ENCODE measurements at regions not wholly inside any gene's neighbourhood (a gene's known extent, or its start where the extent isn't known, plus 50 kb on each side); places are given as distances from the start of the nearest gene placed in this dataset.

DNA sequence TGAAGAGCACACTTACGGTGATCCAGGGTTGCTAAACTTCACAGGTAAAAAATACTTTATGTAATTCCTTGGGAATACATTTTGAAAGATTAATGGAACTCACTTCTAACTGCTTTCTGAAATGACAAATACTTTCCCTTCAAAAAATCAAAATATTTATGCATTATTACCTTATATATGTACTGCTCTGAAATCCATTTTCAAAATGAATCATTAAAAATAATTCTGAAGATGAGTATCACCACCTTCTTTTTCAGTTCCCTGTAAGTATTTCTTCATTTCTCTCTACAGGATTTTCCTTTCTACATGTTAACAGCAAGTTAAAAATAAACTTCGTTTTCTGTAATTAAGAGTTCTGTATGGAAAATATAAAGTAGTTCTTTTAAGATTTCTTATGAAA is 428.6 kb downstream of the TMA16 start:
- H3K9me3 ChIP-seq, result no peaks in the 10 kb centered on the region
- H3K4me3 ChIP-seq, result no peak overlapping the region
- H3K27ac ChIP-seq, result no peak overlapping the region
- H3K4me1 ChIP-seq, result no peaks in the 10 kb centered on the region
- H3K9ac ChIP-seq, result no peak overlapping the region
- TF ChIP-seq Cebpa-rat (IDR thresholded peaks at IDR 0.05), result no peak
- no peaks in the 10 kb centered on the region for H3K27me3 ChIP-seq
- H3K4me2 ChIP-seq, result no peak overlapping the region
- H3K36me3 ChIP-seq, result no peaks in the 10 kb centered on the region
- no peaks in the 10 kb centered on the region for H4K20me1 ChIP-seq

DNA sequence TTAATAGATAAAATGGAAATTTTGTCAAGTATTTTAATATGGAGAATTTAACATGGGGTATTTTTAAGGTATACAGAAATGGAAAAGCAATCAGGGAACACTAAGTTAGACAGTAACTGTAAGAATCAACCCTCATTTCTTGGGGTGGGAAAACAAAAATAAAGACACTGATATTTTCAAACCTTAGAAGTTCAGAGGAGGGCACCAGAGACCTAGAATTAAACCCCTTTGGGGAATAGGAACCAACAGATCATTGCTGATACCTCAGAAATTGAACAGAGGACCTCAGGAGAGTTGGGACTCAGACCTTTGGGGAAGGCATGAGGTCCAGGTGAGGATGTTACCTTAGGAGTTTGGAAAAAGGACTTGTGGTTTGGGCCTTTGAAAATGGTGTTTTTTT is 435.6 kb downstream of the TMA16 start:
- TF ChIP-seq Cebpa-rat (IDR thresholded peaks at IDR 0.05), result no peak
- Histone ChIP-seq H3K27me3 (no peaks in the 10 kb centered on the region), H3K4me2 (no peak overlapping the region), H3K9me3 (no peaks in the 10 kb centered on the region), H4K20me1 (no peaks in the 10 kb centered on the region), H3K9ac (no peak overlapping the region), H3K36me3 (no peaks in the 10 kb centered on the region), H3K27ac (no peak overlapping the region), H3K4me3 (no peak overlapping the region), H3K4me1 (no peaks in the 10 kb centered on the region)

DNA sequence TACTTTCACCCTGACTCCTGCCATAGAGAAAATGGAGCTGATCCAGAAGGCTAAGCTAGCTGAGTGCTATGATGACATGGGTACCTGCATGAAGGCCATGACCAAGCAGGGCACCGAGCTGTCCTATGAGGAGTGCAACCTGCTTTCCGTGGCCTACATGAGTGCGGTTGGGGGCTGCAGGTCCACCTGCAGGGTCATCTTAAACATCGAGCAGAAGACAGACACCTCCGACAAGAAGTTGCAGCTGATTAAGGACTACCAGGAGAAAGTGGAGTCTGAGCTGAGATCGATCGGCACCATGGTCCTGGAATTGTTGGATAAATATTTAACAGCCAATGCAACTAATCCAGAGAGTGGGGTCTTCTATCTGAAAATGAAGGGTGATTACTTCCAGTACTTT is 438.0 kb downstream of the TMA16 start:
- Histone ChIP-seq H3K9ac (no peak overlapping the region), H3K27ac (no peak overlapping the region), H3K36me3 (no peaks in the 10 kb centered on the region), H3K9me3 (no peaks in the 10 kb centered on the region), H4K20me1 (no peaks in the 10 kb centered on the region), H3K4me3 (no peak overlapping the region), H3K27me3 (no peaks in the 10 kb centered on the region), H3K4me1 (no peaks in the 10 kb centered on the region), H3K4me2 (no peak overlapping the region)
- no peak for TF ChIP-seq Cebpa-rat (IDR thresholded peaks at IDR 0.05)

DNA sequence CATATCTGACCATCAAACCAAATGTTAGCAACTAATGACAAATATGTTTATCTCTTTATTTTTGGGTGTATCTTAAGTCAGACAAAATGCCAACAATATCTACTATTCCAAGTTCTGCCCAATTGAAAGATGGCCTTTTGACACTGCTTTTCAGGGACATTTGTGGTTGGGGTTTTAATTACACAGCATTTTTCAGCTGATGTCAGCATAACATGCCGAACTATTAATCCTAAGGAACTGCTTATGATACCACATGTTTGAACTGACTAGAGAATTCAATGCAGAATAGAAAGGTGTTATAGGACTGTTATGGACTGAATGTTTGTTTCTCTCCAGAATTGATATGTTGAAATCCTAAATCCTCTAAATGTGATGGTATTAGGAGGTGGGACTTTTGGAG is 445.1 kb downstream of the TMA16 start:
- TF ChIP-seq Cebpa-rat (IDR thresholded peaks at IDR 0.05), result no peak
- Histone ChIP-seq H3K4me3 (no peak overlapping the region), H3K9ac (no peak overlapping the region), H4K20me1 (no peaks in the 10 kb centered on the region), H3K27me3 (no peaks in the 10 kb centered on the region), H3K4me1 (no peaks in the 10 kb centered on the region), H3K27ac (no peak overlapping the region), H3K36me3 (no peaks in the 10 kb centered on the region), H3K4me2 (no peak overlapping the region), H3K9me3 (no peaks in the 10 kb centered on the region; the same call in 1 of the 2 replicates)

DNA sequence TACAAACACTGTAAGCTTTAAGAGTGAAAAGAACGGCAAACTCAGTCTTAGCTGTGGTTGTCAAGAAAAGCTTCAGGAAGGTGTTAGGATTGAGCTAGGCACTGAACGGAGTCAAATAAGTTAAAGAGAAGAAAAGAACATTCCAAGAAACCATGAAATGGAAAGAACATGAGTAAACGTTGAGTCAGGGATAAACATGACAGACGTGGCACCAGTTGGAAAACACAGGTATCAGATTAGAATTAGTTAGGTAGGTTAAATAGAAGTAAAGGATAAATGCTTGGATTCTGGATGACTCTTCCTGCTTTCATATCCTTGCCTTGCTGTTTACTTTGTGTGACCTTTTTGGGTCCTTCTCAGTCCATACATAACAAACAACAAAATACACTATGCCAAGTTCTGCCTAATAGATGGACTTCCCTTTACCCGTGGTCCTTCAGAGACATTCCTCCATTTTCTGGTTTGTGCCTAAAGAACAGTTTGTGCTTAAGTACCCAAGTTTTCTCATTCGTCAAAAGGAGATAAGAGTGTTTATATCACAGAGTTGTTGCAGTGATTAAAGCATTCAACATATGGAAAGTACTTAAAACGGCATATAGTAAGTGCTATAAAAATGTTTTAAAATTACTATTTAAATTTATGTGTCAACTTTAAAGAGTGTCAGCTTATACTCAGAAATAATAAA is 446.9 kb downstream of the TMA16 start:
- H3K9ac ChIP-seq, result no peak overlapping the region
- no peak overlapping the region for H3K27ac ChIP-seq
- no peak overlapping the region for H3K4me2 ChIP-seq
- no peaks in the 10 kb centered on the region; the same call in 1 of the 2 replicates for H3K9me3 ChIP-seq
- TF ChIP-seq Cebpa-rat (IDR thresholded peaks at IDR 0.05), result no peak
- H3K36me3 ChIP-seq, result no peaks in the 10 kb centered on the region
- no peaks in the 10 kb centered on the region for H3K4me1 ChIP-seq
- no peaks in the 10 kb centered on the region for H3K27me3 ChIP-seq
- no peak overlapping the region for H3K4me3 ChIP-seq
- no peaks in the 10 kb centered on the region for H4K20me1 ChIP-seq

DNA sequence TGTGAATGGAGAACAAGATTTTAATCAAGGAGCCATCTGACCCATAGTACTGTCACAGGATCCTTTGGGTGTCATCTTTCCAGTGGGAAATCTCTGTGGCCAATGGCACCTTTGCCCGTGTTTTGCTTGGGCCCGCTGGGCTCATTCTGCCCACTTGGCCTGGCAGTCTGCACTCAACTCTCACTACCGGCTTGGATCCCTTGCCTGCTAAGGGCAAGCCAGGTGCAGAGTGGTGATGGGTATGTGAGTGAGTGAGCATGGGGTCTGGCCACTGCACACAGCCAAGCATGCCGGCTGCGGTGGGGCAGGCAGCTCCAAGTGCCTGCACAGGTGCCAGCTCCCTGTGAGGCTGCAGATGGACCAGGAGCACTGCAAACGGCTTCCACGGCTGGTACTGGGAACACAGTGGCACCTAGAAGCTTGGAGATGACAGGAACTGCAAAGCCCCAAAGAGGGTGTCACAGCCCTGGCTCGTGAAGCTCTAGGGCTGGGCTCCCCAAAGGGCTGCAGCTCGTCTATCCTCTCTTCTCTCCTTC is 454.5 kb downstream of the TMA16 start:
- no peak for TF ChIP-seq Cebpa-rat (IDR thresholded peaks at IDR 0.05)
- peaks cover 9% of the 10 kb centered on the region for H3K9me3 ChIP-seq
- H3K27me3 ChIP-seq, result no peaks in the 10 kb centered on the region
- no peak overlapping the region for H3K4me3 ChIP-seq
- H3K36me3 ChIP-seq, result no peaks in the 10 kb centered on the region
- no peak overlapping the region for H3K27ac ChIP-seq
- no peak overlapping the region for H3K9ac ChIP-seq
- no peak overlapping the region for H3K4me2 ChIP-seq
- H4K20me1 ChIP-seq, result no peaks in the 10 kb centered on the region
- no peaks in the 10 kb centered on the region for H3K4me1 ChIP-seq

DNA sequence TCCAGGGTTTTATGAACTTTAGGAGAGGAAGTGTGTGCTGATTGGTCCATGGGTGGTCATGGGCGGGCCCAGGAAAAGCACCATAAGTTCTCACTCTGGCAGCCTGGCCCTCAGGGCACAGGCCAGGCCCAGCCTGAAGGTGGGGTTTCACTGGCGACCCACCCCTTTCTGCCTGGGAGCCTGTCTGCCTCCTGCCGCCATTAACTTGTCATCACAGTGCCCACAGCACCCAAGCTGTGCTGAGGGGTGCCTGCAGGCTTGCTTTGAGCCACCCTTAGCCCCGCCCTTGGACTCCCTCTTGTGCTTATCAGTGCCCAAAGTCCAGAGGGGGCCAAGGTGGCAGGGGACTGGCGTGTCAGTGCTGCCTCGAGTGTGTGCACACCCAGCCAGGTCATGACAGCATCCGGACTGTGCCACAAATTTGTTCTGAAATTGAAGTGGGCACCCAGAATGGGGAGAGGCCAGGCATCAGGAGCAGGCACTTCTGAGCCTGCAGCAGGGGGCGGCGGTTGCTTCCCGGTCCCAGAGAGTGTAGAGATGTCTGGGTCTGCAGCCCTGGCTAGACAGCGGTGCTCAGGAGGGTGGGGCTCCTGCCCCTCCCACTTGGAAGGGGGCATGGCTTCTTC is 455.6 kb downstream of the TMA16 start:
- TF ChIP-seq Cebpa-rat (IDR thresholded peaks at IDR 0.05), result no peak
- Histone ChIP-seq H3K4me3 (no peak overlapping the region), H3K4me2 (no peak overlapping the region), H3K27me3 (no peaks in the 10 kb centered on the region), H3K36me3 (no peaks in the 10 kb centered on the region), H3K27ac (no peak overlapping the region), H4K20me1 (no peaks in the 10 kb centered on the region), H3K4me1 (no peaks in the 10 kb centered on the region), H3K9me3 (peaks cover 9% of the 10 kb centered on the region), H3K9ac (no peak overlapping the region)

DNA sequence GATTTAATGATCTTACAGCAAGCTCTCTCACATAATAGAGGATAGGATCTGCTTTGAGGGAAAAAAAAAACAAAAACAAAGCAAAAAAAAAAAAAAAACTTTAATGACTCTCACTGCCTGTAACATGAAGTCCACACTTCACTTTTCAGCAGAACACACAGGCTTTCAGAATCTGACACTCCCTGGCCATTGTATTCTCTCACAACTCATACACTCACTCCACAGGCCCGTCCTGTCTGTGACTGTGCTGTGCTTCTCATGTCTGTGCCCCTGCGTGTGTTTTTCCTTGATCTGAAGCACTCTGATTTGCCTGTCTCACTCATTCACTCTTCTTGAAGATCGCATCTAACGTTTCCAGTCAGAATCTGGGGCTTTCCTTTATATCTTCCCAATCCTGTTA is 460.8 kb downstream of the TMA16 start:
- no peak for TF ChIP-seq Cebpa-rat (IDR thresholded peaks at IDR 0.05)
- Histone ChIP-seq H3K27ac (no peak overlapping the region), H3K4me1 (no peaks in the 10 kb centered on the region), H3K36me3 (no peaks in the 10 kb centered on the region), H3K9ac (no peak overlapping the region), H3K4me3 (no peak overlapping the region), H3K9me3 (peaks cover 2% of the 10 kb centered on the region; the same call in 1 of the 2 replicates), H3K4me2 (no peak overlapping the region), H4K20me1 (no peaks in the 10 kb centered on the region), H3K27me3 (no peaks in the 10 kb centered on the region)

DNA sequence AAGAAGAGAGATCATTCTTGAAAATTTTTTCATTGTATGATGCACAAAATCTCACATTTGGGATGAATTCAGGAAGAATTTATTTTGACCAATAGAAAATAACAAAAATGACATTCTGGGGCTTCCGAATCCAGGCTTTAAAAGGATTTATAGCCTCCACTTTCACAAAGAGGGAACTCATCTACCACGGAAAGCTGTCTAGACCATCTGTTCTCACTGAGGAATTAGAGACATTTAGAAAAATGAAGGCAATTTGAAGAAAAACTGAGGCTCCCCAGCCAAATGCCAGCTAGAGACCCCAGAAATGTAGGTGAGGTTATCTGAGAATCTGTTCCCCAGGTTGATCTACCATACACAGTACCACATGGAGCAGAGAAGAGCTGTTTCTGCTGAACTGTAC is 464.3 kb downstream of the TMA16 start:
- Histone ChIP-seq H3K4me2 (no peak overlapping the region), H3K4me1 (no peaks in the 10 kb centered on the region), H3K36me3 (no peaks in the 10 kb centered on the region), H3K9me3 (no peaks in the 10 kb centered on the region), H3K4me3 (no peak overlapping the region), H3K27me3 (no peaks in the 10 kb centered on the region), H3K27ac (no peak overlapping the region), H4K20me1 (no peaks in the 10 kb centered on the region), H3K9ac (no peak overlapping the region)
- no peak for TF ChIP-seq Cebpa-rat (IDR thresholded peaks at IDR 0.05)

DNA sequence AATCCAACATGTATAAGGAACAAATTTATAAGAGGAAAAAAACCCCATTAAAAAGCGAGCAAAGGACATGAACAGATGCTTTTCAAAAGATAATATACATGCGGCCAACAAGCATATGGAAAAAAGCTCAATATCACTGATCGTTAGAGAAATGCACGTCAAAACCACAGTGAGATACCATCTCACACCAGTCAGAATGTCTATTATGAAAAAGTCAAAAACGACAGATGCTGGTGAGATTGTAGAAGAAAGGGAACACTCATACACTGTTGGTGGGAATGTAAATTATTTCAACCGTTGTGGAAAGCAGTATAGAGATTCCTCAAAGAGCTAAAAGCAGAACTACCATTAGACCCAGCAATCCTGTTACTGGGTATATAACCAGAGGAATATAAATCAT is 465.4 kb downstream of the TMA16 start:
- no peaks in the 10 kb centered on the region for H4K20me1 ChIP-seq
- no peak overlapping the region for H3K4me2 ChIP-seq
- no peak overlapping the region for H3K9ac ChIP-seq
- no peak overlapping the region for H3K4me3 ChIP-seq
- H3K4me1 ChIP-seq, result no peaks in the 10 kb centered on the region
- H3K27ac ChIP-seq, result no peak overlapping the region
- H3K36me3 ChIP-seq, result no peaks in the 10 kb centered on the region
- no peaks in the 10 kb centered on the region for H3K27me3 ChIP-seq
- no peak for TF ChIP-seq Cebpa-rat (IDR thresholded peaks at IDR 0.05)
- H3K9me3 ChIP-seq, result no peaks in the 10 kb centered on the region

Measured in BLaER1 (cell line).